ELR (cell line): ENCODE measurements at regions not wholly inside any gene's neighbourhood (a gene's known extent, or its start where the extent isn't known, plus 50 kb on each side); places are given as distances from the start of the nearest gene placed in this dataset.

Experiments
- DNase-seq: peaks from one replicate; pipeline ENCODE4 v3.0.0-alpha.2; 2015; ENCODE audit warnings: low read depth

GRCh38 chr11:110919241-110919922, 207.1 kb upstream of the ARHGAP20 start:
- no peak for DNase-seq

GRCh38 chr11:110918351-110918750, 206.1 kb upstream of the ARHGAP20 start:
- DNase-seq, result no peak

DNA sequence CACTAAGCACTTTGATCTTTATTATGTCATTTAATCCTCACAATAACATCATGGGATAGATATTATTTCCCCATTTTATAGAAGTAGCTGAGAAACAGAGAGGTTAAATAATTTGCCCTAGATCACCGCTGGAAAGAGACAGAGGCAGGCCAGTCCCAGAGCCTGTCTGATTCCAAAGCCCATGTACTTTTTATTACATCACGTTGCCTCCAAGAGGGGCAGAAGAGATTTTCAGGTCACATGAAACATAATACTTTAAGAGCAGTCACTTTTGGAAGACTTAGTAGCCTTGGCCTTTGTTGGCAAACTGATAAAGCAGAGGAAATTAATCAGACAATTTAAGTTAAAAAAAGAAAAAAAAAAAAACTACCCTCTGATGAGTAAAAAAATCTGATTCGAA, 200.2 kb upstream of the ARHGAP20 start:
- no peak for DNase-seq

- no peak for DNase-seq
Measured at GRCh38 chr11:110910384-110910783, 198.1 kb upstream of the ARHGAP20 start.

DNA sequence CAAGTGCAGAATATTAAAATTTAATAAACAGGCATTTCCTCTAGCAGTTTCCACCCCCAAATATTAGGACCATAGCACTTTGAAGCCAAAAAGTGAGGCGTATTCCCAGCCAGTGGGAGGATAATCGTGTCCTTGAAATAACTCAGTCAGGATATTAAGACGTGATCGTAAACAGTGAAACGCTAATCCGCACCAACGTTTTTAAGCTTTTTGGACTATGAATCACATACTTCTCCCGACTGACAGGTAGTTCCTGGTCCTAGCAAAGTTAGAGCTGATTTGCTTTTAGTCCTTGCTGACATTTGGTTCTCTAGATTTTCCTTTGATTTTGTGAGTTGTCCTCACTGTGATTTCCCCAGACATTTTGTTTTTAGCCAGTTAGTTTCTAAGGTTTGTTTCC, 197.1 kb upstream of the ARHGAP20 start:
- no peak for DNase-seq

DNA sequence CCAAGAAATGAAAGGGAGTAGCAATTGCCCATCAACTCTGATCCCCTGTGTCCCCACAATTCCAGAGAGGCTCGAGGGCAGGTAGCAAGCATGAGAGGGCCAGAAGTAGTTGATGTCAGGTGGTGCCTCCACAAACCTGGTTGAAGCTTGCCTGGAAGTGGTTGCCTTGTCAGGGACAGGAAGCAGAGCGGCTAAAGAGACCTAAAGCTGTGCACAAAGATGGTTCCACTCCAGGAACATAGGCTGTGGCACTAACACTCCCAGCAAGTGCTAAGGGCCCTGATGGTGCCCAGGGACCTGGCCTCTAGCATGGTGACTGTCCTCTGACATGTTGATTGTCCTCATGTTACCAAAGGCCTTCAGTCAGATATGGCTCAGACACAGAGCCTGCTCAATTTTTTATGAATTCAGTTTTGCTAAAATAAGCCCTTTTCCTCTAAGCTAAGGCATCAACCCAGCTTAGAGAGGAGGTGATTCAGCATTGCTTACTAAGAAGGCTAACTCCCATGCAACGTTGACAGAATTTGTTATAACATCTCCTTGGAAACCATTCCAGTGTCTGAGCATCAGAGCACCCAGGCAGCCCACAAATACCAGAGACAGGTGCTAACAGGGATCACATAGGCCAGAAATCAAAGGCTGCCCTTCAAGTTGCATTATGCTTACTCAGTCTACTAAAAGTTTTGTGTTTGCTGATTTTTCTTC, 196.3 kb upstream of the ARHGAP20 start:
- peak; percentile 28 for DNase-seq

DNA sequence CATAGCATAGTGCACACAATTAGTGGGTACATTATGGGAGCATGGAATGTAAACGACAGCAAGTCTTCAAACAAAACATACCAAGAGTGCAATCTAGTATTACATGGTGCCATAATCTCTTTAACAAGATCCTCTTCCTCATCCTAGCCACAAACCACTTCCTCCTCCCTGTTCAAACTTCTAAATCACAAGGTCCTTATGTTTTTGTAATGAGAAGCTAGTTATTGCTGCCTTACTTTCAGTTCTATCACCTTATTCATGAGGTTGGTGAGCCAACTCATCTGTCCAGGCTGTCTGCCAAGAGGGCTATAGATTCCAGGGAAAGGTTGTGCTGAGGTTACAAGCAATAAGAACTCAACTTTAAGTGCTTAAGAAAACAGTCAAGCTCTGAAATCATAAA, 195.4 kb upstream of the ARHGAP20 start:
- peak; percentile 51 for DNase-seq

- DNase-seq, result no peak
Measured at GRCh38 chr11:110903830-110904229, 191.6 kb upstream of the ARHGAP20 start.

DNA sequence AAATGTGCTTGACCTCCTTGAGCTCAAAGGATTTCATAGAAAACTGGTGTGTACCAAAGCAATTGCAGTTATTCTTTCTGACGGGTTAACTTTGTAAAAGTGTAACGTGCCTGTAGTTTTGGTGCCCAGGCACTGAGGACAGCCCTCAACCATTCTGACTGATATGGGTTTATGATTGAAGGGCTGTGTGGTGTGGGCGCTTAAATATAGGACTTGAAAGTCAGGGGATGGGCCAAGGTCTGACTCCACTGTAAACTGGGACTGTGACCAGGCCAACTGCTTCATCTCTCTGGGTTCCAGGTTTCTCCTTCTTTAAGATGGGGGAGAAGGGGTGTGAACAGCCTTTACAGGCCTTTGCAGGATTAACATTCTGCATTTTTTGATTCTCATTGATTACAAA, 191.1 kb upstream of the ARHGAP20 start:
- no peak for DNase-seq

DNA sequence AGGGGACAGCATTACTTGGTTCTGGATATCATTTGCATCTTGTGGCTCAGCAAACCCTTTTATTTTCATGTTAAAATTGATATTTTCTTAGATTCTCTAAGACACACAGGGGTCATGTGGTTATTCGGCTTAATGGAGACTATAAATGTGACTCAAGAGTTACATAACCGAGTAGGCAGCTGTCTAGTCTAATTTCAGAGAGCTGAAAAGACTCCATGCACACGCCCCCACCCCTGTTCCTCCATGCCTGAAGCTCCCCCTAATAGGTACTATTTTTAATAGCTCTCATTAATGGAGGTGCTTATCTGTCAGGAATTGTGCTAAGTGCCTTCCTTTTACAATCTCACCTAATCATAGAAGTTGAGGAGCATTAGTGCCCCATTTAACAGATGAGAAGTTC, 189.2 kb upstream of the ARHGAP20 start:
- no peak for DNase-seq

DNA sequence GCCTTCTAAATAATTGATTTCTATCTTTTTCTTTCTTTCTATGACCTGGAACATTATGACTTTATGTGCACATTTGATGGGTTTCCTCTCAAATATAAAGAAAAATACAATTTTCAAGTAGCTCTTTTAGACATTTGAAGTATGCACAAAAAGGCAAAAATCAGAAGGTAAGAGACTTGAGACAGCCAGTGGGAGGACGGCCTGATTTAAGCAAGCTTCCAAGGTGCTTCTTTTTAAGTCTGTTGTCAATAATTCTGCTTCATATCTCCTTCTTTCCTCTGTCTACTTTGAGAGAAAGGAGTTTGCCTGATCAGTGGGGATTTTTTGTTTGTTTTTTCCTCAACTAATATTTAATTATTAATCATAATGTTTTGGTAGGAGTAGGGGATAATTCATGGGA, 188.2 kb upstream of the ARHGAP20 start:
- no peak for DNase-seq

GRCh38 chr11:110897035-110897434, 184.8 kb upstream of the ARHGAP20 start:
- no peak for DNase-seq

DNA sequence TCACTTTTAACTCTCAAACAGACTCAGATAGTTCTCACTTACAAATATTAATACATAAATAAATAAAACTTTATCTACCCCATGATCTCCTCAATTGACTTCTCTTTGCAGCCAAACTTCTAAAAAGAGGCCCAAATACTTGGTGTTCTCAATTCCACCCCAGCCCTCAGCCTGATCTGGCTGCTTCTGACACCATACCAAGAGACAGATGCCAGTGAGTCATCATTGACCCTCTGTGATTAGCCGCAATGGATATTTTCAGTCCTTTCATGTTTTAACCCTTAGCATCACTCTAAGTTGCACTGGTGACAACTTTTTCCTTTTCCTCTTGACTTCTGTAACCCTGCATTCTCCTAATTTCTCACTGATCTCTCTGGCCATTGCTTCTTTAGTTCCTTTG, 184.1 kb upstream of the ARHGAP20 start:
- peak; percentile 13 for DNase-seq

DNA sequence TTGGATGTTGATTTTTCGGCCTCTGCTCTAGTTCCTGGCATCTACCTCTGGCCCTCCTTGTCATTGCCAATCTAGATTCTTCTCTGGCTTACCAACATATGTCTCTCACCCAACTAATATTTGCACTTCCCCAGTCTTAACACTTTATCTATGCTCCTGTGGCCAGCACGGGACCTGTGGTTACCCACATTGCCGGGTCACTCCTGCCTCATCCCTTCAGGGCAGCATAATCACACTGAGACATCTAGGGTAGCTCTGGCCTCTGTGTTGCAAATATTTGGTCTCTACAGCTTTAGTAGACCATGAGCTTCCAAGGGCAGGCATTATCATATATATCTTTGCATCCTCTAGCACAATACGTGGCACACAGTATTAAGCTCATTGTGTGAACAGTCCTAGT, 182.0 kb upstream of the ARHGAP20 start:
- DNase-seq, result no peak

DNA sequence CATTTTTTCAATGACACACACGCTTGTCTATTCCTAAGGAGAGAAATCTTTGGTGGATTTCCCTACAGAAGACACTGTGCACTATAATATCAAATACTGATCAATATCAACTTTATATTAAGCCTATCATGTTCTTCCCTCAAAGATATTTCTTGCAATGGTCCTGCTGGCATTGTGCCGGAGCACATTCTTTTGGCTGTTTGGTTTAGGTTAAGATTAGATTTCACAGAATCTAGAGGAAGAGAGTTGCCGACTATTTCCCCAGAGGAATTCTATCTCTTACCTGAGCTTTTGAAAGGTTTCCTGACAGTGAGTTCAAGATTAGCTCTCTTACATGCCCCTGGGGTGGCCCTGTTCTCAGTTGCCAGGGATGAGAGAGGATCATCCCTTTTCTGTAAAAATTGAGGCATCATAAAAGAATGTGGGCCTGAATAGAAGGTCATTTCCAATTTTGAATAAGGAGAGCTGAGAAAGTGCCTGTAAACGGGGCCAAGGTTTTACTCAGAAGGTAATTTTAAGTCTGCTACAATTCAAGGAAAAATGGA, 180.6 kb upstream of the ARHGAP20 start:
- no peak for DNase-seq

- DNase-seq, result no peak
Measured at GRCh38 chr11:110891411-110891810, 179.2 kb upstream of the ARHGAP20 start.

GRCh38 chr11:110890995-110891394, 178.8 kb upstream of the ARHGAP20 start:
- no peak for DNase-seq

DNA sequence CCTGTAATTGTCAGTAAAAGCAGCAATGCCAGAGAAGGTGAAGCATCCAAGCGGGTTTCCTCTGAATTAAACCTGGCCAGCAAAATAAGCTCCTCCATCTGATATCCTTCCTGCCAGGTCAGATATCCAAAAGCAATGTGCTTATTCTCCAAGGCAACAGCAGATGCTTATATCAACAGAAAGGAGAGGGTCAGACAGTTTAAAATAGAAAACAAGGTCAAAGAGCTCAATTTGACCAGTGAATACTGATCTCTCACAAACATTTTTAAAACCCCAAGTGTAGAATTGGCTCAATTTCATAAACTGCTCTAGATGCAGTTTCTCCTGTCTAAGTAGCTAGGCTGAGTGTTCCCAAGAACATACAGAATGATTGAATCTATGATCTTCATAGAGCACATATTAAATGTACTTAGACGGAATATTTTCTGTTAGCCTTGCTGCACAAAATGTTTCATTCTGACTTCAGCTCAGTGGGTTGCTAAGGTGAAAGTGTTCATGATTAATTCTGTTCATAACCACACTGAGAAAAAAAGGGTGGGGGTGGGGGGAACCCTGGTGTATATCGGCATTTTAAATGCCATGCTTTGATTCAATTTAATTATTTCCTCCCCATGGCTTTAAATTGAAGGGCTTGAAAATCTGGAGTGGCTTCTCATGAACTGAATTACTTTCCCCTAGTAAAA, 174.2 kb upstream of the ARHGAP20 start:
- no peak for DNase-seq

GRCh38 chr11:110883256-110883655, 171.0 kb upstream of the ARHGAP20 start:
- DNase-seq, result no peak

DNA sequence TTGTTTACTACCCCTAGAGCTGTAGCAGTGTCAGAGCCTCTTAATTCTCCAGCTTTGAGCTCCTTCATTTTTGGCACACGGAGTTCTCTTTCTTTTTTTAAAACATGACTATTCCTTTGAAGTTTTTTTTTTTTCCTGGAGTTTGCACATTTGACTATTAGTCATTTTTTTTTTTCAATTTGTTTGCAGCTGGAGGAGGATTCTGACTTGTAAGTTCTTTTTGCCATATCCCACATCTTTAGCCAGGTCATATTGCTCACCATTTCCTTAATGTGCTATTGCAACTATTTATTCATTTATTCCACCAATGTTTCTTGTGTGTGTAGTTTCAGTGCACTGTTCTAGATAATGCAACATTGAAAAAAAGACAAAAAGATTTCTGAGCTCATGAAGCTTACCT, 166.3 kb upstream of the ARHGAP20 start:
- no peak for DNase-seq

GRCh38 chr11:110874437-110875030, 162.3 kb upstream of the ARHGAP20 start:
- DNase-seq, result no peak

GRCh38 chr11:110873975-110874374, 161.7 kb upstream of the ARHGAP20 start:
- DNase-seq, result no peak
